Astrocyte (in vitro differentiated cells and primary cell): ENCODE measurements at regions not wholly inside any gene's neighbourhood (a gene's known extent, or its start where the extent isn't known, plus 50 kb on each side); places are given as distances from the start of the nearest gene placed in this dataset.
A peak's percentile ranks its signal among the peaks of the same experiment; 100 is the strongest.

Source experiments
- DNase-seq: peaks from one replicate; pipeline ENCODE4 v3.0.0-alpha.2; 2010; ENCODE audit warnings: low read depth
- FAIRE-seq: peaks from 2 replicates; lab custom pipeline; 2011; peaks lifted over from hg19 to GRCh38; lab: Jason Lieb, UNC
- H2AFZ ChIP-seq: 2 replicates; pipeline ENCODE4 v1.6.0; 2012; ENCODE audit warnings: low read depth, low read length, inconsistent platforms
- H3K27ac ChIP-seq: 2 replicates; pipeline ENCODE4 v1.5.1; 2011; ENCODE audit warnings: low read depth, low read length, inconsistent platforms
- H3K27me3 ChIP-seq: 2 replicates; pipeline ENCODE4 v1.6.0; 2011; ENCODE audit warnings: low read length, inconsistent platforms; ENCODE audit not compliant: insufficient read depth
- H3K36me3 ChIP-seq: 2 replicates; pipeline ENCODE4 v1.5.1; 2011; ENCODE audit warnings: low read length, inconsistent platforms; ENCODE audit not compliant: insufficient read depth
- H3K4me1 ChIP-seq: 2 replicates; pipeline ENCODE4 v1.5.1; 2011; ENCODE audit warnings: low read length, inconsistent platforms; ENCODE audit not compliant: insufficient read depth
- H3K4me2 ChIP-seq: 2 replicates; pipeline ENCODE4 v1.6.0; 2012; ENCODE audit warnings: low read length, inconsistent platforms
- H3K4me3 ChIP-seq: 2 replicates; pipeline ENCODE4 v1.5.1; 2011; ENCODE audit warnings: low read depth, mild to moderate bottlenecking, low read length, inconsistent platforms; ENCODE audit not compliant: insufficient read depth
- H3K79me2 ChIP-seq: 2 replicates; pipeline ENCODE4 v1.6.0; 2012; ENCODE audit warnings: mild to moderate bottlenecking, low read length, inconsistent platforms; ENCODE audit not compliant: insufficient read depth
- H3K9ac ChIP-seq: 2 replicates; pipeline ENCODE4 v1.6.0; 2012; ENCODE audit warnings: mild to moderate bottlenecking, low read length, inconsistent platforms
- H3K9me3 ChIP-seq: 2 replicates; pipeline ENCODE4 v1.5.1; 2012; ENCODE audit warnings: low read depth, mild to moderate bottlenecking, low read length, inconsistent platforms; ENCODE audit not compliant: insufficient read depth
- H4K20me1 ChIP-seq: 2 replicates; pipeline ENCODE4 v1.6.0; 2012; ENCODE audit warnings: low read length, inconsistent platforms; ENCODE audit not compliant: insufficient read depth
- H3K27ac Mint-ChIP-seq: one replicate; pipeline ENCODE4 v1.8.0; 2021; ENCODE audit warnings: mild to moderate bottlenecking, mixed read lengths; ENCODE audit not compliant: unreplicated experiment
- H3K27me3 Mint-ChIP-seq: one replicate; pipeline ENCODE4 v1.8.0; 2021; ENCODE audit warnings: low read depth, mixed read lengths; ENCODE audit not compliant: unreplicated experiment
- H3K36me3 Mint-ChIP-seq: one replicate; pipeline ENCODE4 v1.8.0; 2021; ENCODE audit warnings: low read depth, mixed read lengths; ENCODE audit not compliant: unreplicated experiment
- H3K4me1 Mint-ChIP-seq: one replicate; pipeline ENCODE4 v1.8.0; 2021; ENCODE audit warnings: low read depth, mixed read lengths; ENCODE audit not compliant: unreplicated experiment
- H3K4me3 Mint-ChIP-seq: one replicate; pipeline ENCODE4 v1.8.0; 2021; ENCODE audit warnings: mild to moderate bottlenecking, moderate library complexity, mixed read lengths; ENCODE audit not compliant: unreplicated experiment
- H3K9me3 Mint-ChIP-seq: one replicate; pipeline ENCODE4 v1.8.0; 2021; ENCODE audit warnings: mild to moderate bottlenecking, mixed read lengths; ENCODE audit not compliant: unreplicated experiment
- EZH2 ChIP-seq: IDR thresholded peaks from 2 replicates; pipeline ENCODE4 v1.6.1; 2012; ENCODE audit warnings: mild to moderate bottlenecking, low read length, inconsistent platforms; ENCODE audit not compliant: insufficient read depth
- TF ChIP-seq, protein P1 (sequence below): IDR thresholded peaks from 2 replicates; pipeline ENCODE4 v1.5.1; 2011; ENCODE audit warnings: low read depth, mild to moderate bottlenecking, inconsistent platforms, low read length, moderate library complexity; ENCODE audit not compliant: insufficient read depth

DNA sequence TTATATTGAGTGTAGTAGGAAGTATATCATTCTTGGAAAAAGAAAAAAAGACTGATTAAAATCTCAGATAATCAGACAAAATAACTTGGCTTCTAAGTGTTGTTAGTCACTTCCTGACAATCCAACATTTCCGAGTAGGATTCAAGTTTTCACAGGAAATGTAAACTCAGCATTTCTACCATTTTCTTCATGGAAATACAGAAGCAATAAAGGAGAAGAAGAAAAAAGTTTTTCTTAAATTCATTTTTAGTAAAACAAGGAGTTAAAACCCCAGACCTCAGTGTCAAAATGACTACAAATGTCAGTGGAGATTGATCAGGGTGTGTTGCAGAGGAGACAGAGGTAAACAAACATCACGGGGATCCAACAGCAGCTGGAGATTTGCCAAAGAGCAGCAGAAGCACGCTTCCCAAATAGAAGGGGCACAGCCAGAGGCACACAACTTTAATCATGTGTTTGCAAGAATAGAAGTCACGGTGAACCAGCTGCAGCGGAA is 129.3 kb upstream of the FAM9B start:
- Mint-ChIP-seq H3K4me1 (peaks cover 21% of the 10 kb centered on the region), H3K27me3 (no peaks in the 10 kb centered on the region), H3K4me3 (no peak overlapping the region), H3K36me3 (no peaks in the 10 kb centered on the region), H3K9me3 (peaks cover 3% of the 10 kb centered on the region), H3K27ac (peak overlapping the region; percentile 42)
- H3K79me2 ChIP-seq: no peaks in the 10 kb centered on the region
- peaks cover 3% of the 10 kb centered on the region for H3K27me3 ChIP-seq
- DNase-seq (peak; percentile 40), FAIRE-seq (peak; percentile 89)
- peaks cover 21% of the 10 kb centered on the region for H3K4me1 ChIP-seq
- H3K9ac ChIP-seq: no peak overlapping the region
- no peak overlapping the region for H2AFZ ChIP-seq
- H3K36me3 ChIP-seq: no peaks in the 10 kb centered on the region
- no peak overlapping the region for H3K4me3 ChIP-seq
- no peaks in the 10 kb centered on the region for H4K20me1 ChIP-seq
- H3K27ac ChIP-seq: no peak overlapping the region
- H3K9me3 ChIP-seq: no peaks in the 10 kb centered on the region
- TF ChIP-seq, protein P1, sequence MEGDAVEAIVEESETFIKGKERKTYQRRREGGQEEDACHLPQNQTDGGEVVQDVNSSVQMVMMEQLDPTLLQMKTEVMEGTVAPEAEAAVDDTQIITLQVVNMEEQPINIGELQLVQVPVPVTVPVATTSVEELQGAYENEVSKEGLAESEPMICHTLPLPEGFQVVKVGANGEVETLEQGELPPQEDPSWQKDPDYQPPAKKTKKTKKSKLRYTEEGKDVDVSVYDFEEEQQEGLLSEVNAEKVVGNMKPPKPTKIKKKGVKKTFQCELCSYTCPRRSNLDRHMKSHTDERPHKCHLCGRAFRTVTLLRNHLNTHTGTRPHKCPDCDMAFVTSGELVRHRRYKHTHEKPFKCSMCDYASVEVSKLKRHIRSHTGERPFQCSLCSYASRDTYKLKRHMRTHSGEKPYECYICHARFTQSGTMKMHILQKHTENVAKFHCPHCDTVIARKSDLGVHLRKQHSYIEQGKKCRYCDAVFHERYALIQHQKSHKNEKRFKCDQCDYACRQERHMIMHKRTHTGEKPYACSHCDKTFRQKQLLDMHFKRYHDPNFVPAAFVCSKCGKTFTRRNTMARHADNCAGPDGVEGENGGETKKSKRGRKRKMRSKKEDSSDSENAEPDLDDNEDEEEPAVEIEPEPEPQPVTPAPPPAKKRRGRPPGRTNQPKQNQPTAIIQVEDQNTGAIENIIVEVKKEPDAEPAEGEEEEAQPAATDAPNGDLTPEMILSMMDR: no peak
- no peak for TF ChIP-seq EZH2
- peak overlapping the region; percentile 65 for H3K4me2 ChIP-seq

- H3K4me3 ChIP-seq: no peak overlapping the region
- no peaks in the 10 kb centered on the region for H3K79me2 ChIP-seq
- peaks cover 3% of the 10 kb centered on the region for H3K9me3 Mint-ChIP-seq
- FAIRE-seq (peak; percentile 89), DNase-seq (peak; percentile 24)
- H3K27me3 ChIP-seq: peaks cover 3% of the 10 kb centered on the region
- peaks cover 21% of the 10 kb centered on the region for H3K4me1 Mint-ChIP-seq
- no peak overlapping the region for H3K9ac ChIP-seq
- H3K36me3 Mint-ChIP-seq: no peaks in the 10 kb centered on the region
- H3K27ac Mint-ChIP-seq: no peak overlapping the region
- H3K27me3 Mint-ChIP-seq: no peaks in the 10 kb centered on the region
- no peaks in the 10 kb centered on the region for H3K36me3 ChIP-seq
- H3K4me2 ChIP-seq: no peak overlapping the region
- H2AFZ ChIP-seq: no peak overlapping the region
- no peaks in the 10 kb centered on the region for H4K20me1 ChIP-seq
- TF ChIP-seq, protein P1: no peak
- TF ChIP-seq EZH2: no peak
- no peak overlapping the region for H3K27ac ChIP-seq
- peaks cover 21% of the 10 kb centered on the region for H3K4me1 ChIP-seq
- no peak overlapping the region for H3K4me3 Mint-ChIP-seq
- H3K9me3 ChIP-seq: no peaks in the 10 kb centered on the region
Measured at GRCh38 chrX:9164086-9164485, 130.2 kb upstream of the FAM9B start.
